GM18861 (cell line): ENCODE measurements at regions not wholly inside any gene's neighbourhood (a gene's known extent, or its start where the extent isn't known, plus 50 kb on each side); places are given as distances from the start of the nearest gene placed in this dataset.

Source experiments
- ATAC-seq: cut with Tn5 transposase; IDR thresholded peaks from one replicate; pipeline ENCODE4 v1.9.1; 2021; ENCODE audit not compliant: unreplicated experiment

DNA sequence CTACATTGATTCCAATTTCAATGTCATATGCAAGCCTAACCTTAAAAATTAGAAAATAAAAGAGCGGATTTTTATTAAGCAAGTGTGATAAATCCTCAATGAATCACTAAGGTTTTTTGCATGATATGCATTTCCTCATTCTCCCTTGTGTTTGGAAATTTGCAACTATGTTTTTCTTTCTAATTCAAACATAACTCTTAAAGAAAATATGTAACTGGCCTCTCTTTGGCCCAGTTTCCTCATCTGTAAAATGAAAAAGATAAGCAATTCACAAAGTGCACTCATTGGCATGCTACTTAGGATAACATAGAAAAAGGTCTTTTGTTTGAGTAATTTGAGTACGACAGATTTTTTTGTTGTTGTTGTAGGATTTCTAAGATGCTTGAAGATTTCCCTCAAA, 295.5 kb downstream of the CDH11 start:
- ATAC-seq: no peak

DNA sequence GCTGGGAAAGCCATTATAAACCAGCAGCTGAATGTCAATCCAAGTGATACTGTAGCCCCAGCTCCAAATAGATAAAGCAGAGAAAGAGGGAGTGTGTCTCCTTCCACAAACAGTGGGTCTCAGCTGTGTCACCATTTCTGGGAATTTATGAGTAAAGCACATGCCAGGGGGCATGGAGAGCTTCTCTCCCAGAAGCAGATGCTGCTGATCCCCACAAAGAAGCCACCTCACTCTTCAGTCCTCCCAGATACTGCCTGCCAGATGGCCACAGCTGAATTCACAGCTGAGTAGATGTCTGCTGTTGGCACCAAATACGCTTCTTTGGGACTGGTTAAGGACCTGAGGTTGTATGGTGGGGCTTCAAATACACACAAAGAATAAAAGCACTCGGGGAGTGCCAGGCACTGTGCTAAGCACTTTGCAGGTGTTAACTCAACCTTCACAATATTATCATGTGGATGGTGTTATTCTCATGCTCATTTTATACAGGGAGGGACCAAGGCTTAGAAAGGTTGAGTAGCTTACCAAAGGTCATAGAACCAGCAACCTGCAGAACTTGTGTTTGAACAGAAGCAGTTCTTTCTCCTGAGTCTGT, 298.3 kb downstream of the CDH11 start:
- ATAC-seq: no peak

DNA sequence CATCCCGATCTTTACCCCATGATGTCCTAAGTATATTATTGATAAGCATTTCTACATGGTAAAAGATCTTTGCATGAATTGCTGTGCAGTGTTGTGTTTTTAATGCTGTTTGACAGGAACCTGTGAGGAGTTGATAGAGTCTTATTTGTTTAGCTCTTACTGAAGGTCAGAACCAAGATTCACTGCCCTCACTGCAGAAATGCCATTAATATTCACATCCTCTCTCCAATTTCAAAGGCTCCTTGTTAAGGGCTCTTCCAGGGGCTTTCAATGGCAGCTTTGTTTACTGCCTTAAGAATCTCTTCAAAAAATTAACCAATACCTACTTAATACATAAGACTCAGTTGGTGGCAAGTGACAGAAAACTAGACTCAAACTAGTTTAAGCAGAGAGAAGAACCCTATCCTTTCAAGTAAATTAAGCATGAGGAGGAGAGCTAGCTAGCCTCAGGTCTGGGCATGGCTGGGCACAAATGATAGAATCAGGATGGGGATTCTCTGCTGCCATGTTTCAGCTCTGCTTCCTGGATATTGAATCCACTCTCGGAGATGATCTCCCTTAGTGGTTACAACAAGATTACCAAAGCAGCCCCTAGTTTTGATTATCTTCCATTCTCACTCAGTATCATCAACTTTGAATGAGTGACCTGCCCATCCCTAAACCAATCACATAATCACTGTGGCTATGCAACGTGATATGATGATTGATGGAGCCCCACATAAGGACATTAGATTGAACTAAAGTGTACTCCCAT, 311.8 kb downstream of the CDH11 start:
- no peak for ATAC-seq

DNA sequence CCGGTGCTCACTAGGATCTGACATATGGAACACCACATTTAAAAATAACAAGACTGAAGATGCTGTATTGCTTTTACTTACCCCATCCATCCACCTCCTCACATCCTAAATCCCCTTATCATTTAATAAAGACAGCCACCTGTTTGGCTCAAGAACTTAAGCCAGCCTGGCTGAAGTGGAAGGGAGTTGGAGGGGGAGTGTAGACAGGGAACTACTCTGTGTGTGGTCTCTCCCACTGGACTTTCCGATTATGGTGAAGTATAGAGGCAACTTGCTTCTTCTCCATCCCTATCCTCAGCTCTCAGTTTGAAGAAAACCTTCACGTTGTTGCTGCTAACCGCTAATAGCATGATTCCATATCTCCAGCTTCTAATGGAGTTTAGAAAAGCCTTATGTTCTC, 313.4 kb downstream of the CDH11 start:
- no peak for ATAC-seq

DNA sequence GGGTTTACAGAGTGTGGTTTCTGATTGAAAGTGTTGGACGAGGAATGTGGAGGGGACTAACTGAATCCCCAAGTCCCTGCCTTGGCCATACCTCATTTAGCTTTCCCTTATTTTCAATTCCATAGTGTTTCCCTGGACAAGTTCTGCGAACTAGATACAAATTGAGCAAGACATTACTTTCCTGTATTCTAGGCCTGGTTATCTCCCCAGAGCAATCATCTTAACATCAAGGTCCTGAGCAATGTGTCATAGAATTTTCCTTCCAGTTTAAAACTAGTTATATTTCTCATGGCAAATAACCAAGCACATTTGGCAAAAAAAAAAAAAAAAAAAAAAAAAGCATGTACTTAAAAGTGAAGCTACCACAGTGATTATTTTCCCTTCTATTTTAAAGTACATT, 330.1 kb downstream of the CDH11 start:
- no peak for ATAC-seq

DNA sequence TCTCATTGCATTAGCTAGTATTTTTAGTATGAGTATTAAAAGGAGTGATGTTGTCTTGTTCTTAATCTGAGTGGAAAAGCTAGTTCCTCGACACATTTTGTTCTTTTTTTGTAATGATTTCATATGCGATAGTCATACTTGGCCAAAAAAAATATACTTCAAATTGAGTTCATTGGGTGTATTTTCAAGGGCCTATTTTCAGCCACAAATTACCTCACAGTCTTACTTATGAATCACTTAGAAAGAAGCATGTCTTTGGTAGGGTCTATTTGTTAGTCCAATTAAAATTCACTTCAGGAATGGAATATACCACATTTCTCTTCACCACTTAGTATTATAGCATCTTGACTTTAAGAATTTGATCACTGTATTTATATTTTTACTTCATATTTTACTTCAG, 337.2 kb downstream of the CDH11 start:
- ATAC-seq: no peak

DNA sequence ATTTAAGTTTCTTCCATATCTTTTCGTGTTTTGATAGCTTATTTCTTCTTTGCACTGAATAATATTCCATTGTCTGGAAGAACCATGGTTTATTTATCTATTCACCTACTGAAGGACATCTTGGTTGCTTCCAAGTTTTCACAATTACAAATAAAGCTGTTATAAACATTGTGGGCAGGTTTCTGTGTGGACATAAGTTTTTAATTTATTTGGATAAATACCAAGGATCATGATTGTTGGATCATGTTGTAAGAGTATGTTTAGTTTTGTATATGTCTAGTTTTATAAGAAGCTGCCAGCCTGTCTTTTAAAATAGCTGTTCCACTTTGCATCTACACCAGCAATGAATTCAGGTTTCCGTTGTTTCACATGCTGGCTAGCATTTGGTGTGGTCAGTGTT, 339.4 kb downstream of the CDH11 start:
- ATAC-seq: no peak

DNA sequence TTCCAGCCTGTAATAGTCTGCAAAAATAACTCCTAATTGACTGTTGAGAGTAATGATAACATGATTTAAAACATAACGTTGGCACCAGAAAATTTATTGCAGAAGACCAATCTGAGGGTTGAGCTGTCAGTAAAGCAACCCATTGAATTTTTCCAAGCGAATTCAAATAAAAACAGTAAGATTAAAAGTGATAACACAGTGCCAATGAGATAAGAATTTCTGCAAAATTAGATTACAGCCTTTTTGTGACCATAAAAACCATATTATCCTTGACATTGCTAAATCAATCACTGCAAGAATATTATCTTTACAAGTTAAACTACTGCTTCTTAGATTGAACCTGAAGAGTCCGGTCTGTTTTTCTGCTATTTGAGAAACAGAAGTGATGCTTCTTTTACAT, 341.4 kb downstream of the CDH11 start:
- no peak for ATAC-seq

DNA sequence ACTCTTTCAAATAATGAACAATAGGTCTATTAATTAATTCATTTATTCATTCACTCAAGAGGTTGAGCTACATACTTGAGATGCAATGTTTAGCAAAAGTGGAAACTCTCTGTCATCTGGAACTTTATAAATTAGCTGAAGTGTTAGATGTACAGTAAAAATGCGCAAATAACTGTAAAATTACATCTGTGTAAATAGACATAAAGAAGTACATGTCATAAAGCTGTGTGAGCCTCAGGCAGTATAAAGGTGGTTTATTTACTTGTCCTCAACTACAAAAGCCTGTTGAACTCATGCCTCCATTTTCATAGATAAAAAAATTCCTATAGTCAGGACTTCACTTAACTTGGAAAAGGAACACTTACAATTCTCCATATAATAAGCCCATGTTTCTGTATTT, 343.1 kb downstream of the CDH11 start:
- no peak for ATAC-seq

DNA sequence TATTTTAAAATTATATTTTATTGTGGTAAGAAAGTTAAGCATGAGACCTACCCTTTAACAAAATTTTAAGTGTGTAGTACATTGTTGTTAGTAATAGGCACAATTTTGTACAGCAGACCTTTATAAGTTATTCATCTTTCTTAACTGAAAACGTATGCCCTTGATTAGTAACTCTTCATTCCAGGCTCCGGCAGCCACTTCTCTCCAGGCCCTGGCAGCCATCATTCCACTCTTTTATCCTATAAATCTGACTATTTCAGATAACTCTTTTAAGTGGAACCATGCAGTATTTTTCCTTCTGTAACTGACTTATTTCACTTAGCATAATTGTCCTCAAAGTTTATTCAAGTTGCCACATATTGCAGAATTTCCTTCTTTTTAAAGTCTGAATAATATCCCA, 348.2 kb downstream of the CDH11 start:
- no peak for ATAC-seq

DNA sequence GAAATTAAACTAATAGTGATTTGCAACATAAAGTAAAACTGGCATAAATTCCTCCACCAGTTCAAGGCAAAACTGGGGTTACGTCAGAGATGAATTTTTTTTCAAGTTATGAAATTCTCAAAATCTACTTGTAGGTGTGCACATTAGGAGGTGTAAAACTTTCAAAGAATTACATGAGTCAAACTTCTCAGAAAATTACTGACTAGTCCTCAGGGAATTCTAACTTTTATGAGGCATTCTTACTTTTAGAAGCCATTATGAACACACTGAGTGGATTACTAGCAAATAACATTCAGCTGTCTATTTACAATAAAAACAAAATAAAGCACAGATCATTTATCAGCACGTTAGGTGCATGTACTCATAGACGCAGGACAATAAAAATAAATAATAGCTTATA, 348.7 kb downstream of the CDH11 start:
- no peak for ATAC-seq

DNA sequence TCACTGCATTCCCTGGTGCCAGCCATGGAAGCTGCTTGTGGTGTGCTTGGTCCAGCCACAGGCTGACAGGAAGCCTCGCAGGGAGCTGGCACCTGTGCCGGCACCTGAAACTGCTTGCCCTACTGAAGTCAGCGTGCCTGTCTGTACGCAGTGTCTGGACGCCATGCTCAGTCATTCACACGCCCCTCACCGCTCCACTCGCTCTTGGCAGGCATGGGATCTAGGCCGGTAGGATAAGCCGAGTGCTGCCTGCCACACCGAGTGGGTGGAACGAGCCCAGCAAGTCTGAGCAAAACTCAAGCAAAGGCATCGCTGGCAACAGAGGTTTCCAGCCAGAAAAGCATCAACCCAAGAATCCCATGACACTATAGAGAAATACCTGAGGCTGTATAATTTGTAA, 350.6 kb downstream of the CDH11 start:
- no peak for ATAC-seq

DNA sequence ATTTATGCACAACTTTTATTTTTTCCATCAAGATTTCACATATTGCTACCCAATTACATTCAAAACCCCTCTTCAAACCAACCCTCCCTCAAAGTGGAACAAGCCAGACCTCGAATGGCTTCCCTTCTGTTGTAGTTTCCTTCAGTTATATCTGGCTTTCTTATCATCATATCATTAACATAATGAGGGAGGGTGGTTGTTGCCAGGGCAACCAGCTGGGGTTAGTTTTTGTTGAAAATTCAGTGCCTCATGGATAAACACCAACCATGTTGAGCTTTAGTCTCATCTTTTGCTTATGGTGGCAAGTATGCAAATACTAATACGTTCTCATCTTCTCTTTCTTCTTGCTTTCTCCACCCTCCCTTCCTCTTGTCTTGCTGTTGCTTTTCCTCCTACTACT, 359.7 kb downstream of the CDH11 start:
- no peak for ATAC-seq

DNA sequence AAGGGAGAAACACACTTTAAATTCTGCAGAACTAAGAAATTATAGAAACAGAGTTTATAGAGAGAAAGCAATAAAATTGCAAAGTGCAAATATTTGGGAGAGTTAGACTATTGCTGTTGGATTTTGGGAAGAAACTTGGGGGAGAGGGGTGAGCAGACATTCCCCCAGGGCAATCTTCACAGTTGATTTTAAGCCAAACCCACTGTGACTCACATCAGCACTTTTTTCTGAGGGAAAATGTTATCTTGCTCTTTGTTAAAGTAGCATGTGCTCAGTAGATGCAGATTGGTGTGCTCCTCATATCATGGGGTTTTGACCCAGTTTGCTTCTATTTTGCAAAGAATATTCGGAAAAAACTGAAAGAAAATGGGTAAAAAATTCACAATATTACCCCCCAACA, 367.6 kb downstream of the CDH11 start:
- ATAC-seq: no peak

DNA sequence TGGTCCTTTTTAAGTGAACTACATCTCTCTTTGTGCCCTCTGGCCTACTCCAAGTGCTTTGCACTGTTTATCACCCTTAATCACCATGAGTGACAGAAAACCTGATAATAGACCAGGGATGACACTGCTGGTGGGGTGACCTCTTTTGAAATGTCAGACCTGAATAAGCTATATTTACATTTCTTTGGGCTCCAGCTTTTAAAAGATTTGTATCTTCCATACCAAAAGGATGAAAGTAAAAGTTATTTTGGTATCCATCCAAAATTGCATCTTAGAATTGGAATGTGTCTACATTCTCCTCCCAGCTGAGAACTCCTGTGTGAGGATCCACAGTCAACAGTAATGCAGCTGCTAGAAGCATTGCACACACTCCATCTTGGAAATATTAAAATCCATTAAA, 370.0 kb downstream of the CDH11 start:
- no peak for ATAC-seq

DNA sequence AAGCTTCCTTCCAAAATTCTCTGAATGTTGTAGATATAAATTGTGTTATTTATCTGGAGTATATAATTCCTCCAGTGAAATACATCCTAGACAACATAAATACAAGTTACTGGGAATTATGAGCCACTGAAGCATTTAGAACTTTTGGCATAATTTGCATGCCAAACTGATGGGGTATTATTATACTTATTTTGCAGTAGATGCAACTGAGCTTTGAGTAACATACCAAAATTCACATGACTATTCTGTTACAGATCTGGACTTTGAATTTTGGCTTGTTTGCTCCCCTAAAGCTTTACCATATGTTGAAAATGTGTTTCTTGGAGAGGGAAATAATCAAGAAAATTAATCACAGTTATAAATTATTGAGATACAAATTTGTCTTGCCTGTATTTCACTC, 372.5 kb downstream of the CDH11 start:
- ATAC-seq: no peak

DNA sequence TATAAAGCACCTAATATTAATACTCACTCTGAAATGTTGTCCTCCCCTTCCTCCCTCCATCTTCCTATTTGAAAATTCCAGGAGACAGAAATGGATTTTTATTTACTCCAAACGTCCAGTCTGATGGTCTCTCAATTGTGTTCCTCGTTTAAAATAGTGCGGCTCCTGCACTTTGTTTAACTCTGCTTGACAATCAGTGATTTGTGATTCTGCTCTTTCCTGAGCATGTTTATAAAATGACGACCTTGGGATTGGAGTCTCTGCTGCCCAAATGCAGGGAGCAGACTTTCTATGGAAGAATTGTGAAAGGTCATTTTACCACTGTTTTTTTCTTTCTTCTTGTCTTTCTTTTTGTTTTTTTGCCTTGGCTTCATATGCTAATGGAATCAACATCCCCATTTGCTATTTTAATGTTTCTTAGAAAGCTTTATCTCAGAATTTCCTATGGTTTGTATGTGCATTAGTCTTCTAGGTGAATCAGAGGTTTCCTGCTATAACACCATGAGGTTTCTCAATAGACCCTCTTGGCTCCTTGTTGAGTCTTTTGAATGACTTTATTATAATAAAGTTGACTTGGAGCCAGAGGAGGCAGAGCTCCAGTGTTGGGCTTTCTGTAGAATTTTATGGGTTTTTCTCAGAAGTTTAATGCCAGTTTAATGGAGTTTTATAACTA, 376.5 kb downstream of the CDH11 start:
- no peak for ATAC-seq

DNA sequence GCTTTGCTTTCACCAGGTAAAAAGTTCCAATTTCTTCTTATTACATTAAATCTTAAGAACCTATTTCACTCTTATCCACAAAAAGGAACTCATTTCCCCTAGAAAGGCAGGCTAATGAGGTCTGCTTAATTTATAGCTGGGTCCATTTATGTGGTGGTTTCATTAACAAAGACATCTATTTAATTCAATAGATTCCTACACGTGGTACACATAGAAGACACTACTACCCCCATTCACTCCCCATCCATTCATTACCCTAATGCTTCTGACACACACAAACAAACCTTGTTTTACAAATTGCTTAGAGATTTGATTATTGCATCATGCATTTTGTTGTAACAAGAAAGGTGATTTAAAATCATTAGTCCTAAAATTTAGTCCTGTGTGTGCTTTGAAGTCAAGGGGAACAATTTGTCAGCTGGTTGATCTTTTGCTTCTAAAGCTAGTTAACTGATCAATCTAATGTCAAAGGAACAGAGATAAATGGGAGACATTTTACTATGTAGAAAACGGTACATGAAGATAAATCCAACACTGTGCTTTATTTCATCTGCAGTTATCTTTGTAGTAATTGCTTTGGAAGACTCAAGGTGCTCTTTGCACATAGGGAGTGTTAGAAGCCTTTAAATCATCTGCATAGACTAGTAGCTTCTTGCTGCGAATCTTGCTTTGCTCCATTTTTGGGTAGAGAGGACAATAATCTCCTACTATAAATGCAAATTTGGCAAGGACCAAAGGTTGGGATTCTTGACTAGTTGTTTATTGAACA, 379.2 kb downstream of the CDH11 start:
- ATAC-seq: no peak

DNA sequence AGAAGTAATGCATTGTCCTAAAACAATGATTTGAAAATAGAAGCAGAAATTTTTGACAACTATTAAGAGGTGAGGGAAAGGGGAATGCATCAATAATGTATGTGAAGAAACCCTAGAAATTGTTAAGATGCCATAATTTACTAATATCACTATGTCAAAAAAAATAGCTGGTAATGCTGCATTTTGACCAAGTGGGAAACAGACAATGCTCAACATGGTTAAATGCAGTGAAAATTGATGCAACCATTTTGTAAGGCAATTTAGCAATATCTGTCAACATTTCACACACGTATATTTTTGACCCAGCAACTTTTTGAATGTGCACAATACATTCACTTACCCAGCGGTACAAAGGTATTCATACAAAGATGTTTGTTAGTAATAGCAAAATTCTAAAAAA, 381.6 kb downstream of the CDH11 start:
- no peak for ATAC-seq

DNA sequence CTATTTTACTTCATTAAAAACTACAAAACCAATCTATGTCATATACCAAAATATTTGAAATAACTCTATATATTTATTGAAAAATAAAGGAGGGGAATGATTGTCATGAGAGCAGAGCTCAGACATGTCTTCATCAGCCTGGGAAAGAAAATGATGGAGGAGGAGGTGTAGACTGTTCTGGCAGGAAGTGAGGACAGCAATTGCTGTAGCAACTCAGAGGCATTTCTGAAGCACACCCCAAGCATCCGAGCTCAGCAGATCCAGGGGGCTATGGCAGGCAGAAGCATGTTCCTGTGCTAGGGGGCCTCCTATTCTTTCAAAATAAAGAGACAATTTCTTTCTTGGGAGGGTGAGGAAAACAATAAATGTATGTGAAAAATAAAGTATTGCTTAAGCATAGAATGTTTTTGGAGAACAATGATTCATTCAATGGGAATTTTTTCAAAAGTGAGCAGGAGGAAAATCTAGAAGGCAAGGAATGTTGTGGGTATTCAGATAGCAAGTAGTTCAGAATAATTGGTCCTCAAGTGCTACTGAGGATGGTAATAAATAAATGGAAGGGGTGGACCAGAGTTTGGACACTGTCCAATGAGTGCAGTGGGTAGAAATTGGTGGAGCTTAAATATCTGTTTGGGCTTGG, 383.4 kb downstream of the CDH11 start:
- no peak for ATAC-seq

DNA sequence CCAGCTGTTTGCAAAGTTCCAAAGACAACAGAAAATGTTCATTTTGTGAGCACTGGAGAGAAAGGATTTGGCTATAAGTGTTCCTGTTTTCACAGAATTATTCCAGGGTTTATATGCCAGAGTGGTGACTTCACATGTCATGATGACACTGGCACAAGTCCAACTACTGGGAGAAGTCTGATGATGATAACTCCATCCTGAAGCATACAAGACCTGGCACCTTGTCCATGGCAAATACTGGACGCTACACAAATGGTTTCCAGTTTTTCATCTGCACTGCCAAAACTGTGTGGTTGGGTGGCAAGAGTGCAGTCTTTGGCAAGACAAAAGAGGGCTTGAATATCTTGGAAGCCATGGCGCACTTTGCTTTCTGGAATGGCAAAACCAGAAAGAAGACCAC, 385.0 kb downstream of the CDH11 start:
- ATAC-seq: no peak
